H1 (cell line): ENCODE measurements at regions not wholly inside any gene's neighbourhood (a gene's known extent, or its start where the extent isn't known, plus 50 kb on each side); places are given as distances from the start of the nearest gene placed in this dataset.

Experiments used
- CTCF ChIA-PET: fragments of 300-600 bp; sonication (Branson Sonifier 250); formaldehyde crosslinking; loops from one replicate; lab custom pipeline; 2021; ENCODE audit not compliant: partially characterized antibody; lab: Charles Lee
- POLR2A ChIA-PET: fragments of 300-600 bp; sonication (Branson Sonifier 250); formaldehyde crosslinking; loops from one replicate; lab custom pipeline; 2021; ENCODE audit warnings: inconsistent platforms; ENCODE audit not compliant: partially characterized antibody; lab: Charles Lee
- DNase-seq, 2 experiments: peaks; one replicate each; pipeline versions ENCODE4 v3.0.0 to v3.0.0-alpha.2; 2010 to 2022; ENCODE audit warnings: low spot score in 2 of 2, low read depth in 1 of 2, mixed read lengths in 1 of 2
- FAIRE-seq: peaks from 2 replicates; lab custom pipeline; 2011; peaks lifted over from hg19 to GRCh38; lab: Jason Lieb, UNC
- H2AFZ ChIP-seq: 2 replicates; pipeline ENCODE4 v1.8.1; 2012; ENCODE audit warnings: low read length, inconsistent platforms
- H2AK5ac ChIP-seq: 2 replicates; pipeline ENCODE4 v1.6.1; 2013; ENCODE audit warnings: low read depth, low read length
- H2BK120ac ChIP-seq: replicated peaks from 2 replicates; pipeline ENCODE3; 2013; ENCODE audit warnings: low read depth, low read length, inconsistent platforms
- H2BK12ac ChIP-seq: 2 replicates; pipeline ENCODE4 v1.6.1; 2013; ENCODE audit warnings: low read depth, low read length
- H2BK15ac ChIP-seq: 2 replicates; pipeline ENCODE4 v1.6.1; 2013; ENCODE audit warnings: low read length
- H2BK20ac ChIP-seq: 2 replicates; pipeline ENCODE4 v1.6.1; 2013; ENCODE audit warnings: low read length
- H2BK5ac ChIP-seq: 2 replicates; pipeline ENCODE4 v1.6.1; 2013; ENCODE audit warnings: low read depth, low read length
- H3K14ac ChIP-seq: 2 replicates; pipeline ENCODE4 v1.6.1; 2013; ENCODE audit warnings: inconsistent platforms; ENCODE audit not compliant: insufficient read length
- H3K18ac ChIP-seq: 2 replicates; pipeline ENCODE4 v1.6.1; 2013; ENCODE audit warnings: low read length; ENCODE audit errors: extremely low read depth
- H3K23ac ChIP-seq: 2 replicates; pipeline ENCODE4 v1.6.1; 2013; ENCODE audit warnings: inconsistent platforms; ENCODE audit not compliant: insufficient read length
- H3K23me2 ChIP-seq: 2 replicates; pipeline ENCODE4 v1.6.1; 2013; ENCODE audit warnings: low read depth, low read length
- H3K27ac ChIP-seq: 2 replicates; pipeline ENCODE4 v1.6.1; 2011; ENCODE audit warnings: low read depth, low read length, inconsistent platforms
- H3K27me3 ChIP-seq, 4 experiments: replicated peaks in 1 of 4; 1 replicate in 1 of 4; 2 replicates in 3 of 4; pipeline versions ENCODE4 v1.6.1 to v1.8.1; 2011 to 2013; ENCODE audit warnings: low read length in 3 of 4, mild to moderate bottlenecking in 3 of 4, inconsistent platforms in 2 of 4, mixed read lengths in 2 of 4, moderate library complexity in 1 of 4; ENCODE audit not compliant: control insufficient read depth in 3 of 4, insufficient read depth in 3 of 4; ENCODE audit errors: extremely low read depth in 1 of 4
- H3K36me3 ChIP-seq, 4 experiments: 2 replicates each; pipeline versions ENCODE4 v1.6.1 to v1.8.1; 2011 to 2013; ENCODE audit warnings: mild to moderate bottlenecking in 4 of 4, low read length in 3 of 4, moderate library complexity in 2 of 4, control low read depth in 1 of 4, inconsistent platforms in 1 of 4; ENCODE audit not compliant: insufficient read depth in 4 of 4, control insufficient read depth in 2 of 4
- H3K4ac ChIP-seq: replicated peaks from 2 replicates; pipeline ENCODE3; 2013; ENCODE audit warnings: low read length, low read depth, mixed read lengths, inconsistent platforms; ENCODE audit not compliant: insufficient read length
- H3K4me1 ChIP-seq, 4 experiments: replicated peaks in 1 of 4; 1 replicate in 1 of 4; 2 replicates in 3 of 4; pipeline versions ENCODE4 v1.6.1 to v1.8.1; 2011 to 2013; ENCODE audit warnings: low read length in 3 of 4, inconsistent platforms in 2 of 4, mixed read lengths in 1 of 4; ENCODE audit not compliant: insufficient read depth in 4 of 4, control insufficient read depth in 3 of 4
- H3K4me2 ChIP-seq, 2 experiments: 2 replicates each; pipeline versions ENCODE4 v1.6.1 to v1.8.1; 2011 to 2013; ENCODE audit warnings: low read depth in 2 of 2, low read length in 2 of 2, control low read depth in 1 of 2, inconsistent platforms in 1 of 2, mild to moderate bottlenecking in 1 of 2; ENCODE audit not compliant: insufficient read depth in 1 of 2
- H3K4me3 ChIP-seq, 4 experiments: fragments of 200-600, 300-600 bp in 1 of 4; sonication (generic), shearing (Covaris generic), sonication (Bioruptor Twin) in 1 of 4; 2 replicates each; pipeline versions ENCODE4 v1.5.1 to v1.8.1; 2011 to 2016; ENCODE audit warnings: low read length in 4 of 4, low read depth in 3 of 4, control low read depth in 2 of 4, inconsistent platforms in 2 of 4, mild to moderate bottlenecking in 2 of 4, mixed read lengths in 1 of 4, moderate library complexity in 1 of 4; ENCODE audit not compliant: insufficient read depth in 2 of 4; ENCODE audit errors: extremely low read depth in 1 of 4
- H3K56ac ChIP-seq: replicated peaks from 2 replicates; pipeline ENCODE3; 2013; ENCODE audit warnings: low read depth, mild to moderate bottlenecking, mixed read lengths, low read length, inconsistent platforms; ENCODE audit not compliant: insufficient read length
- H3K79me1 ChIP-seq: 2 replicates; pipeline ENCODE4 v1.6.1; 2013; ENCODE audit warnings: low read depth, low read length, control low read depth
- H3K79me2 ChIP-seq, 2 experiments: 2 replicates each; pipeline versions ENCODE4 v1.6.1 to v1.8.1; 2012 to 2013; ENCODE audit warnings: low read length in 2 of 2, mild to moderate bottlenecking in 2 of 2, inconsistent platforms in 1 of 2; ENCODE audit not compliant: insufficient read depth in 2 of 2, control insufficient read depth in 1 of 2
- H3K9ac ChIP-seq, 4 experiments: replicated peaks in 1 of 4; 1 replicate in 1 of 4; 2 replicates in 3 of 4; pipeline versions ENCODE4 v1.6.1 to v1.8.1; 2011 to 2013; ENCODE audit warnings: low read depth in 3 of 4, low read length in 3 of 4, control low read depth in 2 of 4, mild to moderate bottlenecking in 2 of 4, moderate library complexity in 2 of 4, inconsistent platforms in 1 of 4; ENCODE audit errors: extremely low read depth in 1 of 4
- H3K9me3 ChIP-seq, 2 experiments: 2 replicates each; pipeline versions ENCODE4 v1.6.1 to v1.8.1; 2012 to 2013; ENCODE audit warnings: mild to moderate bottlenecking in 2 of 2, moderate library complexity in 2 of 2, control low read depth in 1 of 2, inconsistent platforms in 1 of 2, low read depth in 1 of 2, low read length in 1 of 2, mixed read lengths in 1 of 2; ENCODE audit not compliant: insufficient read depth in 2 of 2
- H4K20me1 ChIP-seq, 2 experiments: replicated peaks in 1 of 2; 2 replicates each; pipeline versions ENCODE3 to v1.8.1; 2011 to 2013; ENCODE audit warnings: inconsistent platforms in 2 of 2, low read length in 2 of 2, mild to moderate bottlenecking in 1 of 2; ENCODE audit not compliant: insufficient read depth in 2 of 2, control insufficient read depth in 1 of 2
- H4K5ac ChIP-seq: 2 replicates; pipeline ENCODE4 v1.6.1; 2013; ENCODE audit warnings: low read length, low read depth, mixed read lengths, inconsistent platforms; ENCODE audit not compliant: insufficient read length
- H4K8ac ChIP-seq: 2 replicates; pipeline ENCODE4 v1.8.0; 2013; ENCODE audit warnings: mild to moderate bottlenecking, moderate library complexity, low read length, inconsistent platforms; ENCODE audit not compliant: insufficient read depth; ENCODE audit errors: extremely low read depth
- H4K91ac ChIP-seq: replicated peaks from 2 replicates; pipeline ENCODE3; 2013; ENCODE audit warnings: low read length, mixed read lengths, inconsistent platforms; ENCODE audit not compliant: insufficient read length
- BRCA1 ChIP-seq: IDR thresholded peaks from 2 replicates; pipeline ENCODE4 v1.6.1; 2012; ENCODE audit warnings: low read depth, low read length, improper control_type of control experiment
- GTF2F1 ChIP-seq: IDR thresholded peaks from 2 replicates; pipeline ENCODE4 v1.6.1; 2012; ENCODE audit warnings: low read depth, low read length, improper control_type of control experiment, borderline replicate concordance
- PHF8 ChIP-seq: fragments of 200-600 bp; sonication (generic); conservative IDR thresholded peaks from 2 replicates; pipeline ENCODE4 v1.7.1; 2012; ENCODE audit warnings: low read depth, mild to moderate bottlenecking, inconsistent platforms, low read length, moderate library complexity
- SP2 ChIP-seq: IDR thresholded peaks from 2 replicates; pipeline ENCODE4 v1.6.1; 2012; ENCODE audit warnings: mild to moderate bottlenecking, low read length, inconsistent platforms
- ZNF274 ChIP-seq: IDR thresholded peaks from 2 replicates; pipeline ENCODE4 v1.7.0; 2012; ENCODE audit warnings: low read length, borderline replicate concordance; ENCODE audit errors: extremely low read depth
- WGBS, 2 experiments: shearing (Covaris generic) in 1 of 2; methylation state at CpG; one replicate each; pipeline versions ENCODE4 v1.1.6 to v1.1.7; 2013 to 2015; ENCODE audit warnings: low lambda C conversion rate in 2 of 2, mixed read lengths in 2 of 2, inconsistent platforms in 1 of 2, low coverage in 1 of 2, missing lambda C conversion rate in 1 of 2; ENCODE audit not compliant: insufficient replicate concordance in 2 of 2, insufficient coverage in 1 of 2, insufficient read length in 1 of 2; ENCODE audit errors: extremely low coverage in 1 of 2, missing lambda C conversion rate in 1 of 2; 5-methylcytosine and 5-hydroxymethylcytosine counted together

DNA sequence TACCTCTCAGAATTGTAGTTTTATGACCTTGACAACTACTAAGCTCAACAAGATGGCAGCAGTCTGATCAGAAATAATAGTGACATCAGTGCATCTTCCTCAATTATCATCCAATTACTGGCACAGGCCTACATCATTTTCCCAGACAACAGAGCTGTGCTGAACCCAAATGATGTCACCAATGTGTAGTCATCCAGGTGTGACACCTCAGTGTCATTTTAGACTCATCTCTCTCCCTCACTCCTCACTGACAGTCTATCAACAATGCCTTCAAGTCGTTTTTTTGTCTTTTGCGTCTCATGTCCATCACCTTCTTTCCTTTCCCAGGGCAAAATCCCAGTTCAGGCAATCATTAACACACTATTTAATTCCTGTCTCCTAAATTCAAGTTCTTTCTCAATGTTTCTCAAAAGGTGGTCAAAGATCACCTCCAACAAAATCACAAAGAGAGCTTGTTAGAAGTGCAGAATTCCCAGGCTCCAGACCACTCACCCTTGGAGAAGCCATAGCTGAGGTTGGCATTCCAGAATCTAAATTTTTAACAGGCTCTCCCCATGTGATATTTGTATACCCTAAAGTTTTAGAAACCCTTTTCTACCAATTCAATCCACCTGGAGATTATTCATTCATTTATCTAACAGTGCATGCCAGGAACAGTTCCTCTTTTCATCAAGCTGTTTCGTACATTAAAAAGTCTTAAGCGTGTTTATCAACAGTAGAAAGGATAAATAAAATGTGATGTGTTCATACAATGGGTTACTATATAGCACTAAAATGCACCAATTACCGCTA lies 125.3 kb upstream of the KLF7 start:
- H4K91ac ChIP-seq: no peak overlapping the region
- no peak overlapping the region for H2AK5ac ChIP-seq
- ChIA-PET CTCF (interaction anchor here (0.5 to 1.3 kb wide), 3 partner anchors 14 to 180 kb away, joined by 3 read pairs; no protein-coding TSS in a partner anchor), POLR2A (no interaction called here)
- no peaks in the 10 kb centered on the region for H3K79me2 ChIP-seq
- no peak for DNase-seq
- H3K4me2 ChIP-seq: no peak overlapping the region
- H3K36me3 ChIP-seq: no peaks in the 10 kb centered on the region
- H3K4ac ChIP-seq: no peak overlapping the region
- no peak for FAIRE-seq
- H3K56ac ChIP-seq: no peak overlapping the region
- H3K23me2 ChIP-seq: no peaks in the 10 kb centered on the region
- no peak overlapping the region for H2BK120ac ChIP-seq
- 0 out of 2 replicates have a peak overlapping the region, but pooled peaks have one; percentile 19 for H2BK15ac ChIP-seq
- peaks cover 0 to 9% (median 2%) of the 10 kb centered on the region in 4 experiments; a peak in 2 of 7 replicates for H3K4me1 ChIP-seq
- H3K9me3 ChIP-seq: no peaks in the 10 kb centered on the region
- no peak overlapping the region for H2BK20ac ChIP-seq
- H3K27ac ChIP-seq: no peak overlapping the region
- H2BK12ac ChIP-seq: no peak overlapping the region
- H4K8ac ChIP-seq: no peak overlapping the region
- 90% methylated on average over 5 of the region's 5 CpGs; no CpG with 5 or more reads in 1 of the 2 experiments for WGBS, 2 experiments
- H3K18ac ChIP-seq: no peak overlapping the region
- no peak overlapping the region for H3K9ac ChIP-seq
- H4K5ac ChIP-seq: no peak overlapping the region
- H3K14ac ChIP-seq: no peak overlapping the region
- no peak overlapping the region for H3K4me3 ChIP-seq
- no peak overlapping the region for H2BK5ac ChIP-seq
- no peaks in the 10 kb centered on the region for H3K27me3 ChIP-seq
- no peaks in the 10 kb centered on the region for H4K20me1 ChIP-seq
- H3K23ac ChIP-seq: no peak overlapping the region
- H2AFZ ChIP-seq: no peak overlapping the region
- TF ChIP-seq SP2: no peak
- no peak for TF ChIP-seq PHF8
- TF ChIP-seq GTF2F1: no peak
- TF ChIP-seq ZNF274: no peak
- no peak for TF ChIP-seq BRCA1
- H3K79me1 ChIP-seq: no peaks in the 10 kb centered on the region
